NCI-H146 (cell line): ENCODE measurements at regions not wholly inside any gene's neighbourhood (a gene's known extent, or its start where the extent isn't known, plus 50 kb on each side); places are given as distances from the start of the nearest gene placed in this dataset.
A peak's percentile ranks its signal among the peaks of the same experiment; 100 is the strongest.
"Not testable (repeated sequence)": the region's sequence is repeated elsewhere in the genome, so short reads cannot be mapped to it uniquely, and the experiment has no call there.

Experiments used
- DNase-seq: peaks from one replicate; lab custom pipeline; 2025; lab: John Stamatoyannopoulos, UW

GRCh38 chr10:118805146-118805545 lies 50.4 kb upstream of the CACUL1 start:
- no peak for DNase-seq

GRCh38 chr10:118807512-118808305 lies 52.9 kb upstream of the CACUL1 start:
- no peak for DNase-seq

- peak; percentile 72 for DNase-seq
Measured at GRCh38 chr10:118808601-118809356, 54.0 kb upstream of the CACUL1 start.

GRCh38 chr10:118809357-118810220 lies 54.8 kb upstream of the CACUL1 start:
- DNase-seq: no peak

GRCh38 chr10:118810796-118811505 lies 56.2 kb upstream of the CACUL1 start:
- no peak for DNase-seq

- DNase-seq: no peak
Measured at GRCh38 chr10:118811675-118812392, 57.1 kb upstream of the CACUL1 start.

GRCh38 chr10:118812393-118812740 lies 57.6 kb upstream of the CACUL1 start:
- DNase-seq: no peak

GRCh38 chr10:118813001-118813400 lies 58.2 kb upstream of the CACUL1 start:
- DNase-seq: not testable (repeated sequence)

GRCh38 chr10:118816471-118817168 lies 61.9 kb upstream of the CACUL1 start:
- DNase-seq: no peak

- DNase-seq: no peak
Measured at GRCh38 chr10:118817328-118818068, 62.7 kb upstream of the CACUL1 start.

- DNase-seq: peak; percentile 20
Measured at GRCh38 chr10:118818621-118819221, 64.0 kb upstream of the CACUL1 start.

- no peak for DNase-seq
Measured at GRCh38 chr10:118820326-118821116, 65.8 kb upstream of the CACUL1 start.

- no peak for DNase-seq
Measured at GRCh38 chr10:118823256-118823907, 68.6 kb upstream of the CACUL1 start.

GRCh38 chr10:118827053-118827452 lies 72.3 kb upstream of the CACUL1 start:
- DNase-seq: no peak

GRCh38 chr10:118827466-118828155 lies 72.8 kb upstream of the CACUL1 start:
- DNase-seq: no peak

GRCh38 chr10:118832241-118832651 lies 77.5 kb upstream of the CACUL1 start:
- no peak for DNase-seq

- not testable (repeated sequence) for DNase-seq
Measured at GRCh38 chr10:118834370-118834769, 79.6 kb upstream of the CACUL1 start.
